ENCODE measurements at regions not wholly inside any gene's neighbourhood (a gene's known extent, or its start where the extent isn't known, plus 50 kb on each side); places are given as distances from the start of the nearest gene placed in this dataset.
"Not testable (repeated sequence)": the region's sequence is repeated elsewhere in the genome, so short reads cannot be mapped to it uniquely, and the experiment has no call there.

GRCh38 chr14:35174342-35174741 is 52.0 kb downstream of the PRORP start:
- Histone ChIP-seq H3K36me3 (ENCODE audit: insufficient read depth, low read length) (no peaks in the 10 kb centered on the region), H3K9me2 (ENCODE audit: insufficient read depth, low read length) (no peaks in the 10 kb centered on the region), H3K27ac (ENCODE audit: low read length) (no peak overlapping the region), H3K4me2 (ENCODE audit: low read length) (no peak overlapping the region), H3K9ac (ENCODE audit: low read length) (no peak overlapping the region), H2AFZ (ENCODE audit: low read depth, low read length) (no peak overlapping the region), H3K27me3 (ENCODE audit: insufficient read depth, low read depth, low read length) (no peaks in the 10 kb centered on the region), H4K20me1 (ENCODE audit: insufficient read depth) (no peaks in the 10 kb centered on the region), H3K79me2 (replicated peaks; ENCODE audit: insufficient read depth, low read length) (no peaks in the 10 kb centered on the region), H3K4me3 (ENCODE audit: low read length) (no peak overlapping the region), H3F3A (ENCODE audit: insufficient read depth, low read length, poor library complexity, severe bottlenecking) (no peaks in the 10 kb centered on the region), H3K9me3 (ENCODE audit: low read length) (no peaks in the 10 kb centered on the region)
- TF ChIP-seq CTCF (IDR thresholded peaks at IDR 0.05; ENCODE audit: poor library complexity, severe bottlenecking), result no peak
- TF ChIP-seq SMC3 (conservative IDR thresholded peaks at IDR 0.05; ENCODE audit: poor library complexity), result no peak
- no peak for TF ChIP-seq RAD21 (conservative IDR thresholded peaks at IDR 0.05)
- no peak for TF ChIP-seq EP300 (conservative IDR thresholded peaks at IDR 0.05; ENCODE audit: poor library complexity, severe bottlenecking)
- no peak for TF ChIP-seq EZH2 (IDR thresholded peaks at IDR 0.05; ENCODE audit: borderline replicate concordance, insufficient read depth, low read length, poor library complexity, severe bottlenecking)
- TF ChIP-seq MXI1 (conservative IDR thresholded peaks at IDR 0.05; ENCODE audit: poor library complexity, severe bottlenecking), result no peak
- no peak for TF ChIP-seq REST (IDR thresholded peaks at IDR 0.05; ENCODE audit: borderline replicate concordance)
- TF ChIP-seq POLR2AphosphoS5 (IDR thresholded peaks at IDR 0.05), result no peak
- no peak for TF ChIP-seq TAF1 (IDR thresholded peaks at IDR 0.05; ENCODE audit: low read depth)

- Histone ChIP-seq H3K9me3 (ENCODE audit: low read length) (no peaks in the 10 kb centered on the region), H2AFZ (ENCODE audit: low read depth, low read length) (no peak overlapping the region), H3K27me3 (ENCODE audit: insufficient read depth, low read depth, low read length) (no peaks in the 10 kb centered on the region), H4K20me1 (ENCODE audit: insufficient read depth) (no peaks in the 10 kb centered on the region), H3K9me2 (ENCODE audit: insufficient read depth, low read length) (no peaks in the 10 kb centered on the region), H3K4me2 (ENCODE audit: low read length) (no peak overlapping the region), H3K79me2 (replicated peaks; ENCODE audit: insufficient read depth, low read length) (no peaks in the 10 kb centered on the region), H3F3A (ENCODE audit: insufficient read depth, low read length, poor library complexity, severe bottlenecking) (no peaks in the 10 kb centered on the region), H3K36me3 (ENCODE audit: insufficient read depth, low read length) (no peaks in the 10 kb centered on the region), H3K9ac (ENCODE audit: low read length) (no peak overlapping the region), H3K4me3 (ENCODE audit: low read length) (no peak overlapping the region), H3K27ac (ENCODE audit: low read length) (no peak overlapping the region)
- no peak for TF ChIP-seq RAD21 (conservative IDR thresholded peaks at IDR 0.05)
- TF ChIP-seq REST (IDR thresholded peaks at IDR 0.05; ENCODE audit: borderline replicate concordance), result no peak
- TF ChIP-seq CTCF (IDR thresholded peaks at IDR 0.05; ENCODE audit: poor library complexity, severe bottlenecking), result no peak
- TF ChIP-seq TAF1 (IDR thresholded peaks at IDR 0.05; ENCODE audit: low read depth), result no peak
- no peak for TF ChIP-seq POLR2AphosphoS5 (IDR thresholded peaks at IDR 0.05)
- TF ChIP-seq EZH2 (IDR thresholded peaks at IDR 0.05; ENCODE audit: borderline replicate concordance, insufficient read depth, low read length, poor library complexity, severe bottlenecking), result no peak
- no peak for TF ChIP-seq SMC3 (conservative IDR thresholded peaks at IDR 0.05; ENCODE audit: poor library complexity)
- TF ChIP-seq EP300 (conservative IDR thresholded peaks at IDR 0.05; ENCODE audit: poor library complexity, severe bottlenecking), result no peak
- no peak for TF ChIP-seq MXI1 (conservative IDR thresholded peaks at IDR 0.05; ENCODE audit: poor library complexity, severe bottlenecking)
These were observed 57.8 kb downstream of the PRORP start for GRCh38 chr14:35180179-35180578.

- H3K9me2 ChIP-seq (ENCODE audit: insufficient read depth, low read length); H3K36me3 ChIP-seq (ENCODE audit: insufficient read depth, low read length); H3K9ac ChIP-seq (ENCODE audit: low read length); H4K20me1 ChIP-seq (ENCODE audit: insufficient read depth); H3F3A ChIP-seq (ENCODE audit: insufficient read depth, low read length, poor library complexity, severe bottlenecking); H3K79me2 ChIP-seq (replicated peaks; ENCODE audit: insufficient read depth, low read length); H2AFZ ChIP-seq (ENCODE audit: low read depth, low read length); H3K9me3 ChIP-seq (ENCODE audit: low read length); H3K27me3 ChIP-seq (ENCODE audit: insufficient read depth, low read depth, low read length); H3K27ac ChIP-seq (ENCODE audit: low read length); H3K4me3 ChIP-seq (ENCODE audit: low read length); H3K4me2 ChIP-seq (ENCODE audit: low read length): not testable (repeated sequence)
These were observed 62.5 kb downstream of the PRORP start for GRCh38 chr14:35184891-35185290.
